Glutamatergic neuron (in vitro differentiated cells): ENCODE measurements at regions not wholly inside any gene's neighbourhood (a gene's known extent, or its start where the extent isn't known, plus 50 kb on each side); places are given as distances from the start of the nearest gene placed in this dataset.

ENCODE experiments used
- DNase-seq: peaks from one replicate; pipeline ENCODE4 v3.0.0; 2022
- H3K27ac Mint-ChIP-seq: one replicate; pipeline ENCODE4 v1.8.0; 2020; ENCODE audit warnings: mild to moderate bottlenecking, mixed read lengths, inconsistent platforms; ENCODE audit not compliant: unreplicated experiment
- H3K27me3 Mint-ChIP-seq: one replicate; pipeline ENCODE4 v1.8.0; 2020; ENCODE audit warnings: mild to moderate bottlenecking, moderate library complexity, mixed read lengths, inconsistent platforms; ENCODE audit not compliant: unreplicated experiment
- H3K36me3 Mint-ChIP-seq: one replicate; pipeline ENCODE4 v1.8.0; 2020; ENCODE audit warnings: mild to moderate bottlenecking, mixed read lengths, inconsistent platforms; ENCODE audit not compliant: unreplicated experiment
- H3K4me1 Mint-ChIP-seq: one replicate; pipeline ENCODE4 v1.8.0; 2020; ENCODE audit warnings: mild to moderate bottlenecking, low read depth, mixed read lengths, inconsistent platforms; ENCODE audit not compliant: unreplicated experiment
- H3K4me3 Mint-ChIP-seq: one replicate; pipeline ENCODE4 v1.8.0; 2020; ENCODE audit warnings: mild to moderate bottlenecking, mixed read lengths, inconsistent platforms; ENCODE audit not compliant: unreplicated experiment
- H3K9me3 Mint-ChIP-seq: one replicate; pipeline ENCODE4 v1.8.0; 2020; ENCODE audit warnings: mild to moderate bottlenecking, moderate library complexity, mixed read lengths, inconsistent platforms; ENCODE audit not compliant: unreplicated experiment
- TF ChIP-seq, protein P1 (sequence below): fragments of 200-600 bp; sonication (generic); IDR thresholded peaks from one replicate; pipeline ENCODE4 v1.5.0; 2021; ENCODE audit not compliant: partially characterized antibody, unreplicated experiment

DNA sequence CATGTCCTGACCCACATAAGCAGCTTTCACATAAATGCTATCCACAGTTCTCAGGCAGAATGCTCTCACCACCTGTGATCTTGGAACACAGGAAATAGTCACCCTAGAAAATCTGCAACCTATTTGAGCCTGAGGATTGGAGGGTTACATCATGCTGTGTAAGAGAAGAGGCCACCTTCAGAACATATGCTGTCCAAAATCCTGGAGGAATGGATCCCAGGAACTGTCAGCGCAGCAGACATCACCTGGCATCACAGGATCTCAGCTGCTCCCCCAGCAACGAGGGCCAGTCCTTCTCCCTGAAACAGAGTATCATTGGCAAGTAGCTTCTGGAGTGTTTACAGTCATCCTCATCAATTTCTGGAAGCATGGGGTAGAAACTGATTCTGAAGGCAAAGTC, 63.2 kb upstream of the LTA4H start:
- Mint-ChIP-seq H3K4me3 (no peak overlapping the region), H3K36me3 (no peaks in the 10 kb centered on the region), H3K4me1 (peaks cover 22% of the 10 kb centered on the region), H3K9me3 (peaks cover 3% of the 10 kb centered on the region), H3K27me3 (no peaks in the 10 kb centered on the region), H3K27ac (no peak overlapping the region)
- no peak for DNase-seq
- TF ChIP-seq, protein P1, sequence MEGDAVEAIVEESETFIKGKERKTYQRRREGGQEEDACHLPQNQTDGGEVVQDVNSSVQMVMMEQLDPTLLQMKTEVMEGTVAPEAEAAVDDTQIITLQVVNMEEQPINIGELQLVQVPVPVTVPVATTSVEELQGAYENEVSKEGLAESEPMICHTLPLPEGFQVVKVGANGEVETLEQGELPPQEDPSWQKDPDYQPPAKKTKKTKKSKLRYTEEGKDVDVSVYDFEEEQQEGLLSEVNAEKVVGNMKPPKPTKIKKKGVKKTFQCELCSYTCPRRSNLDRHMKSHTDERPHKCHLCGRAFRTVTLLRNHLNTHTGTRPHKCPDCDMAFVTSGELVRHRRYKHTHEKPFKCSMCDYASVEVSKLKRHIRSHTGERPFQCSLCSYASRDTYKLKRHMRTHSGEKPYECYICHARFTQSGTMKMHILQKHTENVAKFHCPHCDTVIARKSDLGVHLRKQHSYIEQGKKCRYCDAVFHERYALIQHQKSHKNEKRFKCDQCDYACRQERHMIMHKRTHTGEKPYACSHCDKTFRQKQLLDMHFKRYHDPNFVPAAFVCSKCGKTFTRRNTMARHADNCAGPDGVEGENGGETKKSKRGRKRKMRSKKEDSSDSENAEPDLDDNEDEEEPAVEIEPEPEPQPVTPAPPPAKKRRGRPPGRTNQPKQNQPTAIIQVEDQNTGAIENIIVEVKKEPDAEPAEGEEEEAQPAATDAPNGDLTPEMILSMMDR, result no peak

DNA sequence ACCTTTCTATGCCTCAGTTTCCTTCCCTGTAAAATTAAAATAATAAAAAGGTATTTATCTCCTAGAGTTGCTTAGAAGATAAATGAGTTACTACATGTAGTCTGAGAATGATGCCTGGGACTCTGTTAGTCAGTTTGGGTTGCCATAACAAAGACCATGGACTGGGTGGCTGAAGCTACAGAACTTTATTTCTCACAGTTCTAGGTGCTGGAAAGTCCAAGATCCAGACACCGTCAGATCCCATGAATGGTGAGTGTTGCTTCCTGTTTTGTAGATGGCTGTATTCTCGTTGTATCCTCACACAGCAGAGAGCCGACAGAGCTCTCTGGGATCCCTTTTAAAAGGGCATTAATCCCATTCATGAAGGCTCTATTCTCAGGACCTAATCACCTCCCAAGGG, 64.0 kb upstream of the LTA4H start:
- DNase-seq, result no peak
- Mint-ChIP-seq H3K27ac (no peak overlapping the region), H3K9me3 (peaks cover 3% of the 10 kb centered on the region), H3K27me3 (no peaks in the 10 kb centered on the region), H3K4me1 (peaks cover 15% of the 10 kb centered on the region), H3K36me3 (no peaks in the 10 kb centered on the region), H3K4me3 (no peak overlapping the region)
- TF ChIP-seq, protein P1, result no peak

DNA sequence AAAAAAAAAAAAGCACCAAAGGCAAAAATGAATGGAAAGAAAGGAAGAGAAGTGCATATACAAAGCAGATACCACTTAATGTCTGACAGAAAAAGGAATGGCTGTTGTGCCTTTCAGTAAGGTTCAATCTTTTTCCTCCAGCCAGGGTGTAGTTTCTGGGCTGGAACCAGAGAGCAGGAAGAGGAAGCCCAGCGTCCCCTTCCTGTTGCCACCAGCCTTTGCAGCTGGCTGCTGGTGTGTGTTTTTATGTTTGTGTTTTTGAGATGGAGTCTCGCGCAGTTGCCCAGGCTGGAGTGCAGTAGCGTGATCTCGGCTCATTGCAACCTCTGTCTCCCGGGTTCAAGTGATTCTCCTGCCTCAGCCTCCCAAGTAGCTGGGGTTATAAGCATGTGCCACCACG, 64.6 kb upstream of the LTA4H start:
- Mint-ChIP-seq H3K9me3 (peaks cover 3% of the 10 kb centered on the region), H3K4me3 (no peak overlapping the region), H3K27me3 (no peaks in the 10 kb centered on the region), H3K27ac (no peak overlapping the region), H3K4me1 (peaks cover 10% of the 10 kb centered on the region), H3K36me3 (no peaks in the 10 kb centered on the region)
- no peak for DNase-seq
- TF ChIP-seq, protein P1, result no peak

DNA sequence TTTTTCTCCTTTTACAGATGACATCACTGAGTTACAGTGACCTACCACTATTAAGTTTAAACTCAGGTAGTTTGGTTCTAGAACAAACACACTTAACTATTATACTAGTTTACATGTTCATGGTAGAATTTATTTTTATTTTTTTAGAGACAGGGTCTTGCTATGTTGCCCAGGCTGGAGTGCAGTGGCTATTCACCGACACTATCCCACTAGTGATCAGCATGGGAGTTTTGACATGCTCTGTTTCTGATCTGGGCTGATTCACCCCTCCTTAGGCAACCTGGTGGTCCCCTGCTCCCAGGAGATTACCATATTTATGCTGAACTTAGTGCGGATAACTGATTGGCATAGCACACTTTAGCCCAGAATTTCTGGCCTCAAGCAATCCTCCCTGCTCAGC, 66.4 kb upstream of the LTA4H start:
- H3K27me3 Mint-ChIP-seq, result no peaks in the 10 kb centered on the region
- no peak overlapping the region for H3K4me3 Mint-ChIP-seq
- H3K27ac Mint-ChIP-seq, result no peak overlapping the region

DNA sequence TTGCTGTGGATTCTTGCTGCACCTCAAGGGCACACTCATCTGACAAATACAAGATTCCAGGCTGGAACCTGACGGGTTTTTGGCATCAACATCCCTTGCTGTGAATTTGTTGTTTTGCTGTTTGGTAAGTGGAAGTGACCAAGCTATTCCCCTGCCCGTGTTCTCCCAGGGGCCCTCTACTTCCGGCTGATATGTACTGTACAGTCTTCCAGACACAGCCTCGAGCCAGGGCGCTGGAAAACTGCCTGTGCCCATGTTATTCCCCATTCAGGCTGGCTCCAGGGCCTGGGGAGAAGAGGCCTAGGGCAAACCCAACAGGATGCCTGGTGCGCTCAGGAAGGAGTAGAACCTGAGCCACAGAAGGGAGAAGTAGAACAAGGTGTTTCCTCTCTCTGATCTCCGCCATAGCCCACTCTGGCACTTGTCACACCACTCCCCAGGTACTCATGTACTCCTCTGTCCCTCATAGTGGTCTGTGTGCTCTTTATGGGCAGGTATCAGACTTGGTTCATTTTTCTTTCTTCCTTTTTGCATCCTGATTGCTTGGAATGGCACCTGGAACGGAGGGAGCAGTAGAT, 67.8 kb upstream of the LTA4H start:
- DNase-seq, result no peak
- Mint-ChIP-seq H3K27ac (no peak overlapping the region), H3K4me1 (peaks cover 14% of the 10 kb centered on the region), H3K36me3 (no peaks in the 10 kb centered on the region), H3K27me3 (no peaks in the 10 kb centered on the region), H3K9me3 (peaks cover 2% of the 10 kb centered on the region), H3K4me3 (no peak overlapping the region)
- TF ChIP-seq, protein P1, result no peak

More for the DNA sequence above, 66.4 kb upstream of the LTA4H start:
- peaks cover 10% of the 10 kb centered on the region for H3K4me1 Mint-ChIP-seq
- H3K36me3 Mint-ChIP-seq, result no peaks in the 10 kb centered on the region
- TF ChIP-seq, protein P1, result no peak
- peaks cover 5% of the 10 kb centered on the region for H3K9me3 Mint-ChIP-seq
- no peak for DNase-seq
